ENCODE measurements at regions not wholly inside any gene's neighbourhood (a gene's known extent, or its start where the extent isn't known, plus 50 kb on each side); places are given as distances from the start of the nearest gene placed in this dataset.

DNA sequence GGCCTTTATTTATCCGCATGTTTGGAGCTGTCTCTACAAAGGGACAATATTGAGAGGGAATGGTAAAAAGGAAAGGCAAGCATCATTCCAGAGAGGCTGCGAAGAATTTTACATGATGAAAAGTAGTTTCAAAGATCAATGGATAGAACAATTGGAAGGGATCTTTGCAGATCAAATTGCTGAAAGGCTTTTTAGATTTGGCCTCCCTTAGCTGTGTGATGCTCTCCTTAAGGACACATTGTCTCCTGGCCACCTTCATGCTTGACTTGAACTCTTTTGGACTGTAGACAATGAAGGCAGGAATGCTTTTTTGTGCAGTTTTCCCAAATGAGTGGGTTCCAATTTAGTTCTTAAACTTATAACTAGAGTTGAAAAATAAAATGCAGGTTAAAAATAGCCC, 344.7 kb downstream of the ARL4A start:
- Histone ChIP-seq H3K9me3 (no peaks in the 10 kb centered on the region), H3K27ac (no peak overlapping the region), H3K4me1 (no peaks in the 10 kb centered on the region), H3K36me3 (no peaks in the 10 kb centered on the region), H3K27me3 (ENCODE audit: low read depth) (no peaks in the 10 kb centered on the region), H3K4me3 (no peak overlapping the region)
- TF ChIP-seq CTCF (IDR thresholded peaks at IDR 0.05): no peak
- intact Hi-C loops (cut with DNase I): no loop called here
- ATAC-seq (no peak), DNase-seq (no peak)

GRCh38 chr7:13032576-13032975, 345.1 kb downstream of the ARL4A start:
- Histone ChIP-seq H3K36me3 (no peaks in the 10 kb centered on the region), H3K4me1 (no peaks in the 10 kb centered on the region), H3K9me3 (no peaks in the 10 kb centered on the region), H3K4me3 (no peak overlapping the region), H3K27ac (no peak overlapping the region), H3K27me3 (ENCODE audit: low read depth) (no peaks in the 10 kb centered on the region)
- DNase-seq (no peak), ATAC-seq (no peak)
- no peak for TF ChIP-seq CTCF (IDR thresholded peaks at IDR 0.05)
- intact Hi-C loops (cut with DNase I): no loop called here

GRCh38 chr7:13034693-13035092, 347.3 kb downstream of the ARL4A start:
- TF ChIP-seq CTCF (IDR thresholded peaks at IDR 0.05): no peak
- intact Hi-C loops (cut with DNase I): no loop called here
- no peak overlapping the region for H3K4me3 ChIP-seq
- ATAC-seq (no peak), DNase-seq (no peak)
- no peaks in the 10 kb centered on the region for H3K27me3 ChIP-seq (ENCODE audit: low read depth)
- H3K4me1 ChIP-seq: no peaks in the 10 kb centered on the region
- no peaks in the 10 kb centered on the region for H3K36me3 ChIP-seq
- H3K9me3 ChIP-seq: no peaks in the 10 kb centered on the region
- H3K27ac ChIP-seq: no peak overlapping the region

- Histone ChIP-seq H3K27me3 (ENCODE audit: low read depth) (no peaks in the 10 kb centered on the region), H3K4me3 (no peak overlapping the region), H3K4me1 (no peaks in the 10 kb centered on the region), H3K9me3 (no peaks in the 10 kb centered on the region), H3K27ac (no peak overlapping the region), H3K36me3 (no peaks in the 10 kb centered on the region)
- no peak for TF ChIP-seq CTCF (IDR thresholded peaks at IDR 0.05)
- intact Hi-C loops (cut with DNase I): no loop called here
- DNase-seq (no peak), ATAC-seq (no peak)
These were observed 347.8 kb downstream of the ARL4A start for GRCh38 chr7:13035233-13035632.

DNA sequence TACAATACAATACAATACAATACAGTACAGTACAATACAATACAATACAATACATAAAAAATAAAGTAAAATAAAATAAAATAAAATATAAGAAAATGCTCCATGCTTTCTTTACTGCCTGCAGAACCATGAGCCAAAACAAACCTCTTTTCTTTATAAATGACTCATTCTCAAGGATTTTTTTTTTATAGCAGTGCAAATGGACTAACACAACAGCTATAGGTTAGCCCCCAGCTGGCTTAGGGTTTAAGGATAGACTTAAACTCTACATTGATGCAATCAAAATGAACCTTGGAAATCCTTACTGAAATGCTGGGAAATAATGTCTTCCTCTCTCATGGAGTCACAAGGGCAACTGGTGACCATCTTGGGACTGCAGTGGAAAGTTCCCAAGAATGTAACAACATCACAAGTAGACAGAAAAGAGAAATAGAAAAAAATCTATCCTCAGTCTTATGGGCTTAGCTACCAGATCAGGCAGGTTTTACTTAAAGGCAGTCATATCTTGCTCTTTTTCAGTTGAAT, 348.9 kb downstream of the ARL4A start:
- no peak for TF ChIP-seq CTCF (IDR thresholded peaks at IDR 0.05)
- DNase-seq: no peak
- no peak overlapping the region for H3K4me3 ChIP-seq
- no peak overlapping the region for H3K27ac ChIP-seq
- intact Hi-C loops (cut with DNase I): no loop called here
- H3K4me1 ChIP-seq: no peaks in the 10 kb centered on the region
- H3K9me3 ChIP-seq: no peaks in the 10 kb centered on the region
- H3K27me3 ChIP-seq (ENCODE audit: low read depth): no peaks in the 10 kb centered on the region
- H3K36me3 ChIP-seq: no peaks in the 10 kb centered on the region
- no peak for ATAC-seq

DNA sequence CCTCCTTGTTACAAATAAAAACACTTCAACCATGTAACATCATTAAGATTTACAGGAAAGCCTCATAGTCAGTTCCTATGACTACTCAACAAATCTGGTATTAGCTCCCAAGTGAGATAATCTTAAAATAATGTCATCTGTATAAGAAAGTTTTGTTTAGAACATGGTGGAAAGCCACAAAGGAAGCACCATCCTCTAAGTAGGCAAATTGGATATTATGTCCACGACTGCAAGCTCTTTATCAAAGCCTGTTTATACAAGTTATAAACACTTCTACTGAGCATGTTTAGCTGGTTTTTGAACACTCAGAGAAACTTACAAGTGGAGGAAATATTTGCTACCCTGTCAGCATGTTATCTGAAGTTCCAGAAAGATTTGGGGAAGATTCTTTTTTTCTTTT, 349.8 kb downstream of the ARL4A start:
- Histone ChIP-seq H3K27me3 (ENCODE audit: low read depth) (no peaks in the 10 kb centered on the region), H3K9me3 (no peaks in the 10 kb centered on the region), H3K4me1 (no peaks in the 10 kb centered on the region), H3K4me3 (no peak overlapping the region), H3K27ac (no peak overlapping the region), H3K36me3 (no peaks in the 10 kb centered on the region)
- intact Hi-C loops (cut with DNase I): no loop called here
- ATAC-seq: no peak
- TF ChIP-seq CTCF (IDR thresholded peaks at IDR 0.05): no peak
- no peak for DNase-seq

Data from lower lobe of right lung (tissue), 2 donors.